ENCODE measurements at regions not wholly inside any gene's neighbourhood (a gene's known extent, or its start where the extent isn't known, plus 50 kb on each side); places are given as distances from the start of the nearest gene placed in this dataset.
"Not testable (repeated sequence)": the region's sequence is repeated elsewhere in the genome, so short reads cannot be mapped to it uniquely, and the experiment has no call there.

DNA sequence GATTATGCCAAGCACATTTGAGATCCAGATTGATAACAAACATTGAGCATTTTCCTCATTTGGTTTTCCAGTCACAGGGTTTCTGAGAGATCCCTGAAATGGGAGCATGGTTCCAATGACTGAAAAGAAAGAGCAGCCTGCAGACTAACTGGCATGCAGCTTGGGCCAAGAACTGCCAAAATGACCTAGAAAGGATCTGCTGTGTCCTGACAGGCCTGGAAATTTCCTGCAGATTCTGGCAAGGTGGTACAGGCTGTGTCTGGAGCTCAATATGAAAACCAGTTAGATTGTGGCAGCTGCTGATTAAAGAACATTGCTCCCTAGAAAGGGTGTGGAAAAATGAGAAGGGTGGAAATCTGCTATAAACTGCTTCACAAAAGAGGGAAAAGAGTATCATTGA, 417.3 kb downstream of the IPO8 start:
- no peak for FAIRE-seq
- no peak overlapping the region for H3K27ac ChIP-seq (ENCODE audit: control insufficient read depth, insufficient read depth, low read length)

DNA sequence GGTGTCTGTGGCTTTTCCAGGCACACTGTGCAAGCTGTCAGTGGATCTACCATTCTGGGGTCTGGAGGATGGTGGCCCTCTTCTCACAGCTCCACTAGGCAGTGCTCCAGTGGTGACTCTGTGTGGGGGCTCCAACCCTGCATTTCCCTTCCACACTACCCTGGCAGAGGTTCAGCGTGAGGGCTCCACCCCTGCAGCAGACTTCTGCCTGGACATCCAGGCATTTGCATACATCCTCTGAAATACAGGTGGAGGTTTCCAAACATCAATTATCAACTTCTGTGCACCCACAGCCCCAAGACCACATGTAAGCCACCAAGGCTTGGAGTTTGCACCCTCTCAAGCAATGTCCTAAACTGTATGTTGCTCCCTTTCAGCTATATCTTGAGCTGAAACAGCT, 423.2 kb downstream of the IPO8 start:
- FAIRE-seq; H3K4me2 ChIP-seq (ENCODE audit: control insufficient read depth, extremely low read depth, insufficient read depth, low read depth, low read length); H3K4me3 ChIP-seq (ENCODE audit: control insufficient read depth in 2 of 3, extremely low read depth in 1 of 3, insufficient read depth in 2 of 3, low read depth in 1 of 3, low read length in 3 of 3); DNase-seq (ENCODE audit: low read depth, low spot score); H3K4me1 ChIP-seq (ENCODE audit: control insufficient read depth, extremely low read depth, insufficient read depth, low read length); H3K79me2 ChIP-seq (ENCODE audit: control insufficient read depth, insufficient read depth, low read length); H3K9ac ChIP-seq (ENCODE audit: control insufficient read depth, extremely low read depth, insufficient read depth, low read length); dilution Hi-C loops (cut with MboI; ENCODE audit: extremely low pct_ligation_motif_present, low sequenced_read_pairs); H4K20me1 ChIP-seq (ENCODE audit: control insufficient read depth, extremely low read depth, insufficient read depth, low read length); H3K9me1 ChIP-seq (ENCODE audit: control insufficient read depth, extremely low read depth, insufficient read depth, low read length); H3K27me3 ChIP-seq (ENCODE audit: control insufficient read depth, extremely low read depth, insufficient read depth, low read length); H3K9me3 ChIP-seq (ENCODE audit: control insufficient read depth, low read depth, low read length); H2AFZ ChIP-seq (ENCODE audit: control insufficient read depth, low read length); H3K36me3 ChIP-seq (ENCODE audit: control insufficient read depth in 2 of 2, extremely low read depth in 1 of 2, insufficient read depth in 2 of 2, low read length in 2 of 2); H3K27ac ChIP-seq (ENCODE audit: control insufficient read depth, insufficient read depth, low read length): not testable (repeated sequence)

More for the DNA sequence above, 417.3 kb downstream of the IPO8 start:
- H3K4me3 ChIP-seq (ENCODE audit: control insufficient read depth in 2 of 3, extremely low read depth in 1 of 3, insufficient read depth in 2 of 3, low read depth in 1 of 3, low read length in 3 of 3), result no peak overlapping the region
- no peak for DNase-seq (ENCODE audit: low read depth, low spot score)
- H3K27me3 ChIP-seq (ENCODE audit: control insufficient read depth, extremely low read depth, insufficient read depth, low read length), result no peaks in the 10 kb centered on the region
- no peaks in the 10 kb centered on the region for H3K79me2 ChIP-seq (ENCODE audit: control insufficient read depth, insufficient read depth, low read length)
- no peaks in the 10 kb centered on the region for H3K9me3 ChIP-seq (ENCODE audit: control insufficient read depth, low read depth, low read length)
- no peaks in the 10 kb centered on the region for H3K9me1 ChIP-seq (ENCODE audit: control insufficient read depth, extremely low read depth, insufficient read depth, low read length)
- no peaks in the 10 kb centered on the region for H3K36me3 ChIP-seq (ENCODE audit: control insufficient read depth in 2 of 2, extremely low read depth in 1 of 2, insufficient read depth in 2 of 2, low read length in 2 of 2)
- H3K4me1 ChIP-seq (ENCODE audit: control insufficient read depth, extremely low read depth, insufficient read depth, low read length), result no peaks in the 10 kb centered on the region
- no peak overlapping the region for H3K4me2 ChIP-seq (ENCODE audit: control insufficient read depth, extremely low read depth, insufficient read depth, low read depth, low read length)
- no peaks in the 10 kb centered on the region for H4K20me1 ChIP-seq (ENCODE audit: control insufficient read depth, extremely low read depth, insufficient read depth, low read length)
- TF ChIP-seq, protein P1, sequence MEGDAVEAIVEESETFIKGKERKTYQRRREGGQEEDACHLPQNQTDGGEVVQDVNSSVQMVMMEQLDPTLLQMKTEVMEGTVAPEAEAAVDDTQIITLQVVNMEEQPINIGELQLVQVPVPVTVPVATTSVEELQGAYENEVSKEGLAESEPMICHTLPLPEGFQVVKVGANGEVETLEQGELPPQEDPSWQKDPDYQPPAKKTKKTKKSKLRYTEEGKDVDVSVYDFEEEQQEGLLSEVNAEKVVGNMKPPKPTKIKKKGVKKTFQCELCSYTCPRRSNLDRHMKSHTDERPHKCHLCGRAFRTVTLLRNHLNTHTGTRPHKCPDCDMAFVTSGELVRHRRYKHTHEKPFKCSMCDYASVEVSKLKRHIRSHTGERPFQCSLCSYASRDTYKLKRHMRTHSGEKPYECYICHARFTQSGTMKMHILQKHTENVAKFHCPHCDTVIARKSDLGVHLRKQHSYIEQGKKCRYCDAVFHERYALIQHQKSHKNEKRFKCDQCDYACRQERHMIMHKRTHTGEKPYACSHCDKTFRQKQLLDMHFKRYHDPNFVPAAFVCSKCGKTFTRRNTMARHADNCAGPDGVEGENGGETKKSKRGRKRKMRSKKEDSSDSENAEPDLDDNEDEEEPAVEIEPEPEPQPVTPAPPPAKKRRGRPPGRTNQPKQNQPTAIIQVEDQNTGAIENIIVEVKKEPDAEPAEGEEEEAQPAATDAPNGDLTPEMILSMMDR (optimal IDR thresholded peaks at IDR 0.05 in 1 of 3, IDR thresholded peaks at IDR 0.05 in 1 of 3, conservative IDR thresholded peaks at IDR 0.05 in 1 of 3; ENCODE audit: extremely low read depth in 1 of 3, insufficient read depth in 2 of 3, low read length in 3 of 3), result no peak
- no peak for TF ChIP-seq EZH2 (IDR thresholded peaks at IDR 0.05; ENCODE audit: low read length)
- H3K9ac ChIP-seq (ENCODE audit: control insufficient read depth, extremely low read depth, insufficient read depth, low read length), result no peak overlapping the region
- H2AFZ ChIP-seq (ENCODE audit: control insufficient read depth, low read length), result no peak overlapping the region
- dilution Hi-C loops (cut with MboI; ENCODE audit: extremely low pct_ligation_motif_present, low sequenced_read_pairs), result no loop called here

DNA sequence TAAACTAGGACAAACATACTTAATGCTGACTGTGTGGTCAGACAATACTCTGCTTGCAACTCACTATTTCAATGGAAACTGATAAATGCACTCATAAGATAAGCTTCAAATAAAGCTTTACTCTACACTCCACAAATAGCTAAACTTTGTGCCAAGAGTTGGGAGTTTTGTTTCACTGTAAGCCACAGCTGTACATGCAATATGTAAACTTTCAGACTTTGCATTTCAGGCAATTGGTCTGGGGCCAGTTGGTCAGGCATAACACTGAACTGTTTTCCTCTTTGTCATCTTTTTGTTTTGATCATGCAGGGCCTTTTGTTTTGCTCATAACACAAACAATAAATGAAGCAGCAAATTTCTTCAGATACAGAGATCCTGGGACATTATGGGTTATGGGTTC, 426.2 kb downstream of the IPO8 start:
- Histone ChIP-seq H4K20me1 (ENCODE audit: control insufficient read depth, extremely low read depth, insufficient read depth, low read length) (no peaks in the 10 kb centered on the region), H2AFZ (ENCODE audit: control insufficient read depth, low read length) (no peak overlapping the region), H3K9ac (ENCODE audit: control insufficient read depth, extremely low read depth, insufficient read depth, low read length) (no peak overlapping the region), H3K27ac (ENCODE audit: control insufficient read depth, insufficient read depth, low read length) (no peak overlapping the region), H3K4me3 (ENCODE audit: control insufficient read depth in 2 of 3, extremely low read depth in 1 of 3, insufficient read depth in 2 of 3, low read depth in 1 of 3, low read length in 3 of 3) (no peak overlapping the region), H3K27me3 (ENCODE audit: control insufficient read depth, extremely low read depth, insufficient read depth, low read length) (no peaks in the 10 kb centered on the region), H3K9me3 (ENCODE audit: control insufficient read depth, low read depth, low read length) (peaks cover 4% of the 10 kb centered on the region), H3K79me2 (ENCODE audit: control insufficient read depth, insufficient read depth, low read length) (no peaks in the 10 kb centered on the region), H3K4me2 (ENCODE audit: control insufficient read depth, extremely low read depth, insufficient read depth, low read depth, low read length) (no peak overlapping the region), H3K36me3 (ENCODE audit: control insufficient read depth in 2 of 2, extremely low read depth in 1 of 2, insufficient read depth in 2 of 2, low read length in 2 of 2) (no peaks in the 10 kb centered on the region), H3K9me1 (ENCODE audit: control insufficient read depth, extremely low read depth, insufficient read depth, low read length) (no peaks in the 10 kb centered on the region), H3K4me1 (ENCODE audit: control insufficient read depth, extremely low read depth, insufficient read depth, low read length) (no peaks in the 10 kb centered on the region)
- dilution Hi-C loops (cut with MboI; ENCODE audit: extremely low pct_ligation_motif_present, low sequenced_read_pairs), result no loop called here
- no peak for FAIRE-seq
- TF ChIP-seq, protein P1 (optimal IDR thresholded peaks at IDR 0.05 in 1 of 3, IDR thresholded peaks at IDR 0.05 in 1 of 3, conservative IDR thresholded peaks at IDR 0.05 in 1 of 3; ENCODE audit: extremely low read depth in 1 of 3, insufficient read depth in 2 of 3, low read length in 3 of 3), result no peak
- TF ChIP-seq EZH2 (IDR thresholded peaks at IDR 0.05; ENCODE audit: low read length), result no peak
- DNase-seq (ENCODE audit: low read depth, low spot score), result no peak

Data from keratinocyte (primary cell).